ENCODE measurements at regions not wholly inside any gene's neighbourhood (a gene's known extent, or its start where the extent isn't known, plus 50 kb on each side); places are given as distances from the start of the nearest gene placed in this dataset.

- no peak for DNase-seq
- no peak overlapping the region for H3K27ac ChIP-seq
- H3K4me3 ChIP-seq = no peak overlapping the region
- no peaks in the 10 kb centered on the region for H3K9me3 ChIP-seq
- H3K36me3 ChIP-seq = no peaks in the 10 kb centered on the region
- H3K4me1 ChIP-seq = no peaks in the 10 kb centered on the region
- intact Hi-C loops (cut with DNase I) = no loop called here
- no peak for TF ChIP-seq CTCF (IDR thresholded peaks at IDR 0.05)
- no peaks in the 10 kb centered on the region for H3K27me3 ChIP-seq (ENCODE audit: low read depth)
- ATAC-seq = no peak
Measured at GRCh38 chr1:57674801-57675200, 250.9 kb upstream of the DAB1 start.

- Histone ChIP-seq H3K4me1 (no peaks in the 10 kb centered on the region), H3K4me3 (no peak overlapping the region), H3K9me3 (no peaks in the 10 kb centered on the region), H3K27ac (no peak overlapping the region), H3K27me3 (ENCODE audit: low read depth) (no peaks in the 10 kb centered on the region), H3K36me3 (no peaks in the 10 kb centered on the region)
- DNase-seq (no peak), ATAC-seq (no peak)
- no peak for TF ChIP-seq CTCF (IDR thresholded peaks at IDR 0.05)
- intact Hi-C loops (cut with DNase I) = no loop called here
Measured at GRCh38 chr1:57672346-57673140, 248.7 kb upstream of the DAB1 start.

- intact Hi-C loops (cut with DNase I) = no loop called here
- H3K27me3 ChIP-seq (ENCODE audit: low read depth) = no peaks in the 10 kb centered on the region
- H3K4me1 ChIP-seq = no peaks in the 10 kb centered on the region
- ATAC-seq (no peak), DNase-seq (no peak)
- no peaks in the 10 kb centered on the region for H3K9me3 ChIP-seq
- TF ChIP-seq CTCF (IDR thresholded peaks at IDR 0.05) = no peak
- no peak overlapping the region for H3K4me3 ChIP-seq
- H3K36me3 ChIP-seq = no peaks in the 10 kb centered on the region
- H3K27ac ChIP-seq = no peak overlapping the region
Measured at GRCh38 chr1:57671750-57672149, 247.9 kb upstream of the DAB1 start.

- Histone ChIP-seq H3K36me3 (no peaks in the 10 kb centered on the region), H3K9me3 (peaks cover 4% of the 10 kb centered on the region), H3K4me1 (no peaks in the 10 kb centered on the region), H3K27ac (no peak overlapping the region), H3K27me3 (ENCODE audit: low read depth) (no peaks in the 10 kb centered on the region), H3K4me3 (no peak overlapping the region)
- no peak for DNase-seq
- TF ChIP-seq CTCF (IDR thresholded peaks at IDR 0.05) = no peak
- intact Hi-C loops (cut with DNase I) = no loop called here
- ATAC-seq = no peak
Measured at GRCh38 chr1:57659804-57660203, 235.9 kb upstream of the DAB1 start.

GRCh38 chr1:57655161-57655560 is 231.3 kb upstream of the DAB1 start:
- intact Hi-C loops (cut with DNase I) = no loop called here
- H3K36me3 ChIP-seq = no peaks in the 10 kb centered on the region
- H3K27ac ChIP-seq = no peak overlapping the region
- DNase-seq = no peak
- H3K27me3 ChIP-seq (ENCODE audit: low read depth) = no peaks in the 10 kb centered on the region
- no peaks in the 10 kb centered on the region for H3K4me1 ChIP-seq
- peaks cover 4% of the 10 kb centered on the region for H3K9me3 ChIP-seq
- ATAC-seq = no peak
- TF ChIP-seq CTCF (IDR thresholded peaks at IDR 0.05) = no peak
- H3K4me3 ChIP-seq = no peak overlapping the region
